Inferior parietal cortex (tissue), 1 donor: ENCODE measurements at regions not wholly inside any gene's neighbourhood (a gene's known extent, or its start where the extent isn't known, plus 50 kb on each side); places are given as distances from the start of the nearest gene placed in this dataset.
"Not testable (repeated sequence)": the region's sequence is repeated elsewhere in the genome, so short reads cannot be mapped to it uniquely, and the experiment has no call there.

Experiments
- DNase-seq: peaks from one replicate; pipeline ENCODE4 v3.0.0-alpha.2; 2016; ENCODE audit errors: extremely low spot score

GRCh38 chr12:13924286-13924685 lies 57.1 kb downstream of the GRIN2B start:
- no peak for DNase-seq

DNA sequence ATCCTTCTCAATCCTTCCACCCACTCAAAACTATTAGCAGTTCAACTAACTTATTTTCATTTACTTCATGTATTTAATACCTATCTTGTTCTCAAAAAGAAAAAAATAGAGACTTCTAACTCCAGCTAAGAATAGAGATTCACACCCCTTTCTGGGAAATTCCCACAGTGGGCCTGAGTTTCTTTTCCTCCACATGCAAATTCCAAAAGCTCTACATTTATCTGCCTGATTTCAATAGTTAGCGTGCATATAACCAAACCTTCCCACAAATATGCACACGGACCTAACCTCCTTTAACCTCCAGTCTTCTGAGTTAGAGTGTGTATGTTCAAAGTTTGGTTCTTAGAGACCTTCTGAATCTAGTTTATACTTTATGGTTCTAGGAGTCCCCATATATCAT lies 62.5 kb downstream of the GRIN2B start:
- DNase-seq, result no peak

DNA sequence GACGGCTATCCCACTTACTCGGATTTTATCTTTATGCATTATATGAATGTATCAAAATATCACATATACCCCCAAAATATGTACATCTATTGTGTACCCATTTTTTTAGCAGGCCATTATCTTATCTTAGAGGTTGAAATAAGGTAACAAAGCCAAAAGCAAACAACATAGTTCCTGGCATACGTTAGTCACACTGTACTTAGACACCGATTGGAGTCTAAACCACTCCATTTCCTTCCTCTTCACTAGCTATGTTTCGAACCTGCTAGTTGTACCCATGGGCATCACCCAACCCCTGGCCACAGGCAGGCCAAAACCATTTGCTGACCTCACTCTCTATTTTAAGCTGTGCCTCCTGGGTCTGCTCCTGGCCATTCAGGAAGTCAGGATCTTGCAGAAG lies 66.3 kb downstream of the GRIN2B start:
- DNase-seq, result no peak

DNA sequence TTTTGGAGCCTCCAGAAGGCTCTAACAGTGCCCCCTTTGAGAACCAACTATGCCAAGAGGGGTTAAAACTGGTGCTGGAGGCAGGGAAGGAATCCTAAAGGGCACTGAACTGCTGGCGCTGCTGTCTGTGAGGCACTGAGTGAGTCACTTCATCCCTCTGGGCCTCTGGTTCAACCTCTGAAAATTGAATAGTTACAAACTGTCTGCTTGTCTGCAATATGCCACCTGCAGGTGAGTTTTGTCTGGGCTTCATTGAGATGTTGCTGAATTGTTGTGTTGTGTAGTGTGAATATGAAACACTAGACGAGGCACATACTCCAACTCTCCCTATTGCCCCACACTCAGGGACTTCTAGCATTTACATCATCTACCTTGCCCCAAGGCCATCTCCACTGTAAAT lies 68.0 kb downstream of the GRIN2B start:
- DNase-seq, result no peak

- DNase-seq, result no peak
Measured at GRCh38 chr12:13911756-13912554, 69.4 kb downstream of the GRIN2B start.

GRCh38 chr12:13905794-13906193 lies 75.6 kb downstream of the GRIN2B start:
- DNase-seq, result no peak

DNA sequence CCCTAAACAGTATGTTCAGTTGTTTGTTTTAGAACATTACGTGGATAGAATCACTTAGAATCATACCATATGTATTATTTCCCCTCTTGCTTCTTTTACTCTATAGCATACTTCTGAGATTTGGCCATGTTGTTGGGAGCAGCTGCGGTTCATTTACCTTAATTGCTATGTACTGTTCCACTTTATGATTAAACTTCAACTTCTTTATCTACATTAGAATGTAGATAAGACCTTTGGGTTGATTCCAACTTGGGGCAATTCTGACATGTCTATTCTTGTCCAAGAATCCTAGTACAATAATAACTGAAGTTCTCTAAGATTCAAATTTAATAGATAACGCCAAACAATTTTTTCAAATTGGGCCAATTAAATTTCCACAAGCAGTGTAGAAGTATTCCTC lies 80.7 kb downstream of the GRIN2B start:
- no peak for DNase-seq

DNA sequence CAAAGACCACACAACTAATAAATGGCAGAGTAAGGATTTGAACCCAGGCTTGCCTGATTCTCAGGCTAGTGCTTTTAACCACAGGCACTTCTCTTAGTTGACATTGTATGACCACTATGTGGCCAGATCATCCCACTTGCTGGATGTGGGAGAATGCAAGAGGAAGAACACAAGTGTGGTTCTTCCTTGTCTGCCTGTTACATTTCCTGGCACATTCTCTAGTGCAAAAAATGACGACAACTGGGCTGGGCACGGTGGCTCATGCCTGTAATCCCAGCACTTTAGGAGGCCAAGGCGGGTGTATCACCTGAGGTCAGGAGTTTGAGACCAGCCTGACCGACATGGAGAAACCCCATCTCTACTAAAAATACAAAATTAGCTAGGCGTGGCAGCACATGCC lies 83.0 kb downstream of the GRIN2B start:
- not testable (repeated sequence) for DNase-seq

DNA sequence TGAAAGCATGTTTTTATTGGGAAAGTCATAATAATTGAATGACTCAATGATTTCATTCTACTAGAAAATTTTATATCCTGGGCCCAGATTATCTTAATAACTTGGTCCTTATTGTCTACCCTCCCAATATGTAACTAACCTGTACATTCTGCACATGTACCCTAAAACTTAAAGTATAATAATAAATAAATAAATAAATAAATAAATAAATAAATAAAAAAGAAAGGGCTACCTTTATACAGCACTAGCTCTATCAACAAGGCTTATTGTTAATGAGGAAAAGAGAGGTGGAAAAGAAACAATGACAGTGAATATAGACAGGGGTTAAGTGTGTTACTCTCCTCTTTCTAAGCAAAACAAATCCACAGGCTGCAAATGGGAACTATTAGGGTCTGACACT lies 83.6 kb downstream of the GRIN2B start:
- no peak for DNase-seq

DNA sequence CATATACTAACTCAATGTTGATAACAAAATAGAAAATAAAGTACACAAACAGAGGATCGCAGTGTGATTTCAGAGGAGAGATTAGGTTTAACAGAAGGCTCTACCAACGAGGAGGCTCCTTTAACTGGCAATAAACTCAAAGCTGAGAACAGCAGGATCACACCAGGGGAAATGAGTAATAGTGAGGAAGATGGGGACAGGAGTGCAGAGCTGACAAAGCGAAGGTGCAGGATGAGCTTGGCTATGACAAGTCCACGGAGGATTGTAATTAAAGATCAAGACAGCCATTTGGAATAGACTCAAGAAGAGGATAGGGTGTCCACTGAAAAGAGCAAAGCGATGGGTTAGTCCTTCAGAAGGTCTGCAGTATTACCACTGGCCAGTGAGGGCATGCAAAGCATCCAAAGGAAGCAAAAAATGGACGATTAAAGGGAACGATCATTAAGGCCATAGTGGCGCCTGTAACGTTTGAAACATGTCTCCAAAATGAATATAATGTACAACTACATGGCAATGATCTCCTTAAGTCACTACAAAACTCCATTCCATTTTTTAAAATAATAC lies 85.3 kb downstream of the GRIN2B start:
- DNase-seq, result no peak

DNA sequence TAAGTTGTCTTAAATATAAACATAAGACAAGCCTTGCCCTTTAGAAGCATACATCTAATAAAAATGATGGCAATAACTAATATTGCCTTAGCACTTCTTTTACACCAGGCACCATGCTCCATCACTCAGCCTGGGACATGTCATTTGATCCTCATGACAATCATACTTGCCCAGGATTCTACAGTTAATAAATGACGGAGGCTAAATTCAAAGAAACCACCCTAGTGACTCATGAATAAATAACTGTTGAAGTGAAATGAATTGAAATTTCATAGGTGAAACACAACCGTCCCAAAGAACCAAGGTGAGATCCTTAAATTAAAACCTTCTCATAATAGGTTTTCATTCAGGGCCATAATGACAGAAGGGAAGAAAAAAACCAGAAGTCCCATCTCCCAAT lies 89.5 kb downstream of the GRIN2B start:
- DNase-seq, result no peak

GRCh38 chr12:13890943-13891342 lies 90.5 kb downstream of the GRIN2B start:
- DNase-seq, result no peak

GRCh38 chr12:13887779-13888388 lies 93.5 kb downstream of the GRIN2B start:
- DNase-seq, result no peak

DNA sequence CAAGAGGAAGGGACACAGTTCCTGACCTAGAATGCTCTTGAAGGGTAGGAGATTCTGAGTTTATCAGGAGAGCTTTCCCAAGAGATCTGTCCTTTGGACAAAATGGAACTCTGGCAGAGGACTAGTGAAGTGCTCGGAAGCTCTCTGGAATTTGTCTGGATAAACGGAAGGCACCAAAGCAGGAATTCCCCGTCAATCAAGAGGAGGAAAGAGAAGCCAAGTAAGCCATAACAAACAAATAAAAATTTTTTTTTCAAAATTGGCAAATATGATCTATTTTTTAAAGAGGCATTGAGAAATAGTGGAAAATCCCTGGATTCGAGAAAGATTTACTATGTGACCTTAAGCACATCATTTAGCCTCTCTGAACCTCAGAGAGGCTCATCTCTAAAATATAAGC lies 99.2 kb downstream of the GRIN2B start:
- DNase-seq, result no peak

DNA sequence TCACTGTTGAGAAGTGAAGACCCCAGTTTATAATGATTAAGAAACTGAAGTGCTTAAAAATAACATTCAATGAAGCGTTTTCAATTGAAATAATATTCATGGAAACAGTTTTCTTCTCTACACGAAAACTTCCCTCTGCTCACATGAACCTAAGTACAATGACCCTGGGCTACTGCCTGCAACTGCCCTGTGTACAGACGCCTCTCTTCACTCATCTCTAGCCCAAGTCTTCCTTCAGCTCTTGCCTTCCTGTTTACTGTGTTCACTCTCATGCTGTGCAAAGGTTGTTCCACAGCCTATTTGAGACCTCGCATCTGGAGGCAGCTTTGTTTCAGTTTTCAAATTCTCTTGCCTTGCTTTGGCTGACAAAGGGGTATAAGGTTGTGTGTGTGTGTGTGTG lies 100.8 kb downstream of the GRIN2B start:
- DNase-seq, result no peak

DNA sequence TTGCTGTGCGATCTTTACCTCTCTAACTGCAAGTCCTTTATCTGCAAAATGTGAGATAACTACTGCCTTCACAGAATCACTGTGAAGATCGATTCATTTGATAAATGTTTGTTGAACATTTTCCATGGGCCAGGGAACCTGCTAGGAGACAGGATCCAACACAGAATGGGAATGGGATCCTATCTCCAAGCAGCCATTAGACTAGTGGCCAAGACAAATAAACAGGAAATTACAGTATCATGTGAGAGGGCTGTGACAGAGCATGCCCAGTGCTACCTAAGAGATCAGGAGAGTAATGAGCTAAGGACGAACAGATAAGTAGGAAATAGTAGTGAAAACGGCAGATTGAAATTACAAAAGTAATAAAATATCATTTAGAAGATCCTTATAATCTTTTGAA lies 105.7 kb downstream of the GRIN2B start:
- DNase-seq, result no peak

DNA sequence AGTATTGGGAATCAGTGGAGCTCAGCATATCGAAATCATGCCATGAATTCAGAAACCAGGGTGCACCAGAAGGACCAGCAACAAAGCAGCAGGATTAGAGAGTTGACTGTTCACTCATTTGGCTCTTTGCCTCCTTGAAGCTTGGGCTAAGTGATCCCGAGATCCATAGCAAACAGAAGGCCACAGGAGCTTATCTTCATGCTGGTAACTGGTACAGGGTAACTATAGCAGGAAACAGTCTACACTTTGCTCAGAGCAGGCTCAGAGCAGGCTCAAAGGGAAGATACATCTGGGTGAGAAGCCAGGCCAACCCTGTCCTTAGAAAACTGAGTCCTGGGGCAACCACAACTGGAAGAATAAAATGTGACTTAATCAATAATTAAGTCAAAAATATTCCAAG lies 111.1 kb downstream of the GRIN2B start:
- DNase-seq, result no peak

- DNase-seq, result peak; percentile 86
Measured at GRCh38 chr12:13864081-13864673, 117.2 kb downstream of the GRIN2B start.

- no peak for DNase-seq
Measured at GRCh38 chr12:13857750-13858149, 123.7 kb downstream of the GRIN2B start.

GRCh38 chr12:13853471-13853870 lies 127.9 kb downstream of the GRIN2B start:
- DNase-seq, result no peak

GRCh38 chr12:13851828-13852227 lies 129.6 kb downstream of the GRIN2B start:
- no peak for DNase-seq

GRCh38 chr12:13849456-13849855 lies 131.9 kb downstream of the GRIN2B start:
- no peak for DNase-seq

GRCh38 chr12:13843841-13844240 lies 137.6 kb downstream of the GRIN2B start:
- no peak for DNase-seq
